Effector memory CD8-positive, alpha-beta T cell (primary cell): ENCODE measurements at regions not wholly inside any gene's neighbourhood (a gene's known extent, or its start where the extent isn't known, plus 50 kb on each side); places are given as distances from the start of the nearest gene placed in this dataset.

ENCODE experiments used
- ATAC-seq: fragments of 150-1000 bp; cut with Tn5 transposase; replicated peaks from 2 replicates; pipeline ENCODE4 v1.10.0; 2021; ENCODE audit warnings: mild to moderate bottlenecking, moderate library complexity
- DNase-seq, 3 experiments: peaks; one replicate each; pipeline ENCODE4 v3.0.0; 2021
- H3K27ac Mint-ChIP-seq, 2 donors: one replicate each; pipeline ENCODE4 v1.8.0; 2022; ENCODE audit warnings: mild to moderate bottlenecking in 2 of 2, mixed read lengths in 2 of 2, moderate library complexity in 2 of 2
- H3K27me3 Mint-ChIP-seq, 2 donors: one replicate each; pipeline ENCODE4 v1.8.0; 2022; ENCODE audit warnings: mixed read lengths in 2 of 2
- H3K36me3 Mint-ChIP-seq: one replicate; pipeline ENCODE4 v1.8.0; 2022; ENCODE audit warnings: mild to moderate bottlenecking, moderate library complexity, mixed read lengths; ENCODE audit not compliant: insufficient read depth
- H3K4me1 Mint-ChIP-seq, 2 donors: one replicate each; pipeline ENCODE4 v1.8.0; 2022; ENCODE audit warnings: low read depth in 2 of 2, mixed read lengths in 2 of 2
- H3K4me3 Mint-ChIP-seq, 2 donors: one replicate each; pipeline ENCODE4 v1.8.0; 2022; ENCODE audit warnings: mild to moderate bottlenecking in 2 of 2, mixed read lengths in 2 of 2, moderate library complexity in 2 of 2
- H3K9me3 Mint-ChIP-seq, 2 donors: one replicate each; pipeline ENCODE4 v1.8.0; 2022; ENCODE audit warnings: mixed read lengths in 2 of 2

GRCh38 chr13:91169321-91170050 lies 178.0 kb upstream of the MIR17HG start:
- Mint-ChIP-seq H3K36me3 (no peaks in the 10 kb centered on the region), H3K9me3 (no peaks in the 10 kb centered on the region), H3K4me1 (no peaks in the 10 kb centered on the region), H3K4me3 (no peak overlapping the region), H3K27me3 (peaks cover 4 to 5% of the 10 kb centered on the region in 2 donors), H3K27ac (no peak overlapping the region)
- no peak for ATAC-seq
- DNase-seq: no peak

- Mint-ChIP-seq H3K27me3 (peaks cover 8 to 19% of the 10 kb centered on the region in 2 donors), H3K27ac (no peak overlapping the region), H3K36me3 (peaks cover 4% of the 10 kb centered on the region), H3K4me3 (no peak overlapping the region), H3K9me3 (peaks cover 0 to 5% of the 10 kb centered on the region in 2 donors), H3K4me1 (peaks cover 0 to 3% of the 10 kb centered on the region in 2 donors)
- ATAC-seq: no peak
- DNase-seq: no peak
Measured at GRCh38 chr13:91172160-91172559, 175.3 kb upstream of the MIR17HG start.

- H3K27me3 Mint-ChIP-seq: peaks cover 7 to 19% of the 10 kb centered on the region in 2 donors
- ATAC-seq (no peak), DNase-seq (no peak)
- peak overlapping the region in 1 of 2 donors; percentile 31 for H3K4me3 Mint-ChIP-seq
- peaks cover 0 to 3% of the 10 kb centered on the region in 2 donors for H3K4me1 Mint-ChIP-seq
- peaks cover 0 to 5% of the 10 kb centered on the region in 2 donors for H3K9me3 Mint-ChIP-seq
- H3K36me3 Mint-ChIP-seq: peaks cover 4% of the 10 kb centered on the region
- no peak overlapping the region for H3K27ac Mint-ChIP-seq
Measured at GRCh38 chr13:91174886-91175501, 172.5 kb upstream of the MIR17HG start.

- Mint-ChIP-seq H3K9me3 (peaks cover 0 to 5% of the 10 kb centered on the region in 2 donors), H3K27me3 (peaks cover 7 to 19% of the 10 kb centered on the region in 2 donors), H3K4me1 (peaks cover 0 to 3% of the 10 kb centered on the region in 2 donors), H3K36me3 (peaks cover 4% of the 10 kb centered on the region), H3K27ac (no peak overlapping the region), H3K4me3 (no peak overlapping the region)
- no peak for DNase-seq
- no peak for ATAC-seq
Measured at GRCh38 chr13:91178099-91178498, 169.4 kb upstream of the MIR17HG start.

- H3K4me3 Mint-ChIP-seq: no peak overlapping the region
- no peaks in the 10 kb centered on the region for H3K9me3 Mint-ChIP-seq
- no peaks in the 10 kb centered on the region for H3K27me3 Mint-ChIP-seq
- H3K36me3 Mint-ChIP-seq: no peaks in the 10 kb centered on the region
- DNase-seq (no peak), ATAC-seq (no peak)
- no peak overlapping the region for H3K27ac Mint-ChIP-seq
- H3K4me1 Mint-ChIP-seq: no peaks in the 10 kb centered on the region
Measured at GRCh38 chr13:91181892-91182291, 165.6 kb upstream of the MIR17HG start.

GRCh38 chr13:91184244-91184926 lies 163.1 kb upstream of the MIR17HG start:
- H3K27ac Mint-ChIP-seq: no peak overlapping the region
- H3K9me3 Mint-ChIP-seq: no peaks in the 10 kb centered on the region
- no peak for ATAC-seq
- no peak overlapping the region for H3K4me3 Mint-ChIP-seq
- H3K27me3 Mint-ChIP-seq: no peaks in the 10 kb centered on the region
- DNase-seq: no peak
- no peaks in the 10 kb centered on the region for H3K36me3 Mint-ChIP-seq
- no peaks in the 10 kb centered on the region for H3K4me1 Mint-ChIP-seq

GRCh38 chr13:91185294-91185863 lies 162.1 kb upstream of the MIR17HG start:
- Mint-ChIP-seq H3K27me3 (no peaks in the 10 kb centered on the region), H3K36me3 (no peaks in the 10 kb centered on the region), H3K27ac (no peak overlapping the region), H3K9me3 (no peaks in the 10 kb centered on the region), H3K4me3 (no peak overlapping the region), H3K4me1 (no peaks in the 10 kb centered on the region)
- DNase-seq (no peak), ATAC-seq (no peak)

- Mint-ChIP-seq H3K27me3 (no peaks in the 10 kb centered on the region), H3K9me3 (no peaks in the 10 kb centered on the region), H3K4me3 (no peak overlapping the region), H3K27ac (no peak overlapping the region), H3K4me1 (no peaks in the 10 kb centered on the region), H3K36me3 (no peaks in the 10 kb centered on the region)
- DNase-seq: no peak
- ATAC-seq: no peak
Measured at GRCh38 chr13:91187522-91187921, 160.0 kb upstream of the MIR17HG start.

- Mint-ChIP-seq H3K4me1 (no peaks in the 10 kb centered on the region), H3K27me3 (no peaks in the 10 kb centered on the region), H3K27ac (no peak overlapping the region), H3K36me3 (no peaks in the 10 kb centered on the region), H3K4me3 (no peak overlapping the region), H3K9me3 (no peaks in the 10 kb centered on the region)
- DNase-seq (no peak), ATAC-seq (no peak)
Measured at GRCh38 chr13:91189506-91189905, 158.0 kb upstream of the MIR17HG start.

- Mint-ChIP-seq H3K9me3 (no peaks in the 10 kb centered on the region), H3K27me3 (no peaks in the 10 kb centered on the region), H3K4me3 (no peak overlapping the region), H3K27ac (no peak overlapping the region), H3K36me3 (no peaks in the 10 kb centered on the region), H3K4me1 (no peaks in the 10 kb centered on the region)
- ATAC-seq (no peak), DNase-seq (no peak)
Measured at GRCh38 chr13:91193358-91193757, 154.1 kb upstream of the MIR17HG start.

- Mint-ChIP-seq H3K36me3 (no peaks in the 10 kb centered on the region), H3K4me1 (no peaks in the 10 kb centered on the region), H3K9me3 (peaks cover 0 to 1% of the 10 kb centered on the region in 2 donors), H3K27me3 (peaks cover 0 to 5% of the 10 kb centered on the region in 2 donors), H3K27ac (no peak overlapping the region), H3K4me3 (no peak overlapping the region)
- DNase-seq (no peak), ATAC-seq (no peak)
Measured at GRCh38 chr13:91195789-91196188, 151.7 kb upstream of the MIR17HG start.

GRCh38 chr13:91196958-91197357 lies 150.5 kb upstream of the MIR17HG start:
- H3K27ac Mint-ChIP-seq: no peak overlapping the region
- no peaks in the 10 kb centered on the region for H3K36me3 Mint-ChIP-seq
- no peaks in the 10 kb centered on the region for H3K4me1 Mint-ChIP-seq
- peaks cover 0 to 8% of the 10 kb centered on the region in 2 donors for H3K27me3 Mint-ChIP-seq
- no peak for DNase-seq
- no peak for ATAC-seq
- H3K9me3 Mint-ChIP-seq: peaks cover 0 to 1% of the 10 kb centered on the region in 2 donors
- H3K4me3 Mint-ChIP-seq: no peak overlapping the region

- no peak for DNase-seq
- Mint-ChIP-seq H3K36me3 (no peaks in the 10 kb centered on the region), H3K4me3 (no peak overlapping the region), H3K4me1 (no peaks in the 10 kb centered on the region), H3K27ac (no peak overlapping the region), H3K27me3 (peaks cover 0 to 8% of the 10 kb centered on the region in 2 donors), H3K9me3 (peaks cover 0 to 1% of the 10 kb centered on the region in 2 donors)
- ATAC-seq: no peak
Measured at GRCh38 chr13:91199866-91200265, 147.6 kb upstream of the MIR17HG start.
